GM23248 (cell line): ENCODE measurements at regions not wholly inside any gene's neighbourhood (a gene's known extent, or its start where the extent isn't known, plus 50 kb on each side); places are given as distances from the start of the nearest gene placed in this dataset.

Source experiments
- EZH2 ChIP-seq: fragments of 200-600 bp; sonication (generic); IDR thresholded peaks from 2 replicates; pipeline ENCODE4 v1.6.1; 2018; ENCODE audit warnings: antibody characterized with exemption, mild to moderate bottlenecking; ENCODE audit not compliant: insufficient read depth, poor library complexity, severe bottlenecking
- EZH2phosphoT487 ChIP-seq: fragments of 200-600 bp; sonication (generic); IDR thresholded peaks from 2 replicates; pipeline ENCODE4 v1.6.1; 2018; ENCODE audit warnings: antibody characterized with exemption, moderate library complexity, mild to moderate bottlenecking, low read depth; ENCODE audit not compliant: insufficient read depth

DNA sequence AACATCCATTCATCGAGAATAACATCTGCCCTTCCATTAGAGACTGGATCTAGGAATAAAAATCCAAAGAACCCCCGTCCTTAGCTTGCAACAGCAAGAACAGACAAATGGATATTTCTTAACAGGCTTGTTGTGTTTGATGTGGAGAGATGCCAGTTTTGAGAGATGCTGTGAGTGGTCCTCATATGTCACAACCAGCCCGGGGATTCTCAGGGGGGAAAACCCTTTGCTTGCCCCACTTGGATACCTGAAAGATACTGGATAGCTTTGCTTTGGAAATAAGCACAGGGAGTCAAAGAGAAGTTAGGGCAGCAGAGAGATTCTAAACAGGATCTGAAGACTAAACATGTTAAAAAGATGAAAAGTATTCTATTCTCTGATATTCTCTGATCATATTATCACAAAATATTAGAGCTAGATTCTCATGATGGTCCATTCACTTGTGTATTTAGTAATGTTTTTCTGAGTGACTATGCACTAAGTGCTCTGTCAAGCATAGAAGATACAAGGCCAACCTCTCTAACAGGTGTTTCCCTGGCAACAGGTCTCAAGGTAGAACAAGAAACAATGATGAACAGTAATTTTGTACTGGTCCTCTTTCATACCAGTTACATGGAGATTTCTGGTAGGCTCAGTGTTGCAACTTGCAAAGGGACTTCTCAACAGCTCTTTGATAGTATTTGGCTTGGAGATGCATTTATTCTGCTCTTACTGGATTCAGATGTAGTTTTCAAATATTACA is 348.2 kb downstream of the MYCN start:
- no peak for TF ChIP-seq EZH2
- TF ChIP-seq EZH2phosphoT487, result no peak
